ENCODE measurements at regions not wholly inside any gene's neighbourhood (a gene's known extent, or its start where the extent isn't known, plus 50 kb on each side); places are given as distances from the start of the nearest gene placed in this dataset.

DNA sequence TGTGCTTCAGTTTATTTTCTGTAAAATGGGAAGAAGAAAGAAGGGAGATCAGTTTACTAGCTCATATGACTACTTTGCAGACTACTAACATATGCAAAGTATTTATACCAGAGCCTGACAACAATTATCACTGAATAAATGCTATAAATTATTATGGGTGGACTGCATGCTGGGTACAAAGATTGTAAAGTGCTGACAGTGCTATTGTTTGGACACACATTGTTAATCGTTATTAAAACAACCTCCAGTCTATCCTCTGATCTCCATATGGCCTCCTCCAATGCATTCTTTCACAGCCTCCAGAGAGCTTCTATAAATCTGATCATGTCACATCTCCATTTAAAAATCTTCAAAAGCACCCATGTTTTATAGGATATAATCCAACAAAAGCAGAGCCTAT, 90.1 kb upstream of the HS3ST1 start:
- TF ChIP-seq, protein P1, sequence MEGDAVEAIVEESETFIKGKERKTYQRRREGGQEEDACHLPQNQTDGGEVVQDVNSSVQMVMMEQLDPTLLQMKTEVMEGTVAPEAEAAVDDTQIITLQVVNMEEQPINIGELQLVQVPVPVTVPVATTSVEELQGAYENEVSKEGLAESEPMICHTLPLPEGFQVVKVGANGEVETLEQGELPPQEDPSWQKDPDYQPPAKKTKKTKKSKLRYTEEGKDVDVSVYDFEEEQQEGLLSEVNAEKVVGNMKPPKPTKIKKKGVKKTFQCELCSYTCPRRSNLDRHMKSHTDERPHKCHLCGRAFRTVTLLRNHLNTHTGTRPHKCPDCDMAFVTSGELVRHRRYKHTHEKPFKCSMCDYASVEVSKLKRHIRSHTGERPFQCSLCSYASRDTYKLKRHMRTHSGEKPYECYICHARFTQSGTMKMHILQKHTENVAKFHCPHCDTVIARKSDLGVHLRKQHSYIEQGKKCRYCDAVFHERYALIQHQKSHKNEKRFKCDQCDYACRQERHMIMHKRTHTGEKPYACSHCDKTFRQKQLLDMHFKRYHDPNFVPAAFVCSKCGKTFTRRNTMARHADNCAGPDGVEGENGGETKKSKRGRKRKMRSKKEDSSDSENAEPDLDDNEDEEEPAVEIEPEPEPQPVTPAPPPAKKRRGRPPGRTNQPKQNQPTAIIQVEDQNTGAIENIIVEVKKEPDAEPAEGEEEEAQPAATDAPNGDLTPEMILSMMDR (IDR thresholded peaks at IDR 0.05): no peak
- TF ChIP-seq POLR2A (IDR thresholded peaks at IDR 0.05): no peak
